ENCODE measurements at regions not wholly inside any gene's neighbourhood (a gene's known extent, or its start where the extent isn't known, plus 50 kb on each side); places are given as distances from the start of the nearest gene placed in this dataset.

GRCh38 chr3:66552846-66553245 lies 52.0 kb upstream of the LRIG1 start:
- H3K27me3 ChIP-seq (ENCODE audit: insufficient read depth, low read length): no peaks in the 10 kb centered on the region
- H3K79me2 ChIP-seq (ENCODE audit: insufficient read depth, low read length): no peaks in the 10 kb centered on the region
- no peaks in the 10 kb centered on the region for H4K20me1 ChIP-seq (ENCODE audit: insufficient read depth, low read length)
- H2AFZ ChIP-seq (ENCODE audit: low read length): no peak overlapping the region
- no peak overlapping the region for H3K27ac ChIP-seq (ENCODE audit: low read depth, low read length)
- no peak overlapping the region for H3K4me3 ChIP-seq (ENCODE audit: insufficient read depth, low read length)
- DNase-seq (ENCODE audit: insufficient read length, low spot score, missing footprints): no peak
- H3K4me2 ChIP-seq (ENCODE audit: insufficient read depth, low read length): no peak overlapping the region
- H3K4me1 ChIP-seq (ENCODE audit: insufficient read depth, low read length): no peaks in the 10 kb centered on the region
- no peaks in the 10 kb centered on the region for H3K36me3 ChIP-seq (ENCODE audit: insufficient read depth, low read length)
- H3K9me3 ChIP-seq (ENCODE audit: low read depth, low read length): no peaks in the 10 kb centered on the region
- no peak for TF ChIP-seq CTCF (IDR thresholded peaks at IDR 0.05; ENCODE audit: extremely low read depth, low read depth, low read length)

GRCh38 chr3:66553441-66554113 lies 52.8 kb upstream of the LRIG1 start:
- TF ChIP-seq CTCF (IDR thresholded peaks at IDR 0.05; ENCODE audit: extremely low read depth, low read depth, low read length): no peak
- Histone ChIP-seq H3K27ac (ENCODE audit: low read depth, low read length) (no peak overlapping the region), H3K4me3 (ENCODE audit: insufficient read depth, low read length) (no peak overlapping the region), H3K4me2 (ENCODE audit: insufficient read depth, low read length) (peak overlapping the region; percentile 13), H2AFZ (ENCODE audit: low read length) (no peak overlapping the region), H3K27me3 (ENCODE audit: insufficient read depth, low read length) (no peaks in the 10 kb centered on the region), H3K9me3 (ENCODE audit: low read depth, low read length) (no peaks in the 10 kb centered on the region), H3K4me1 (ENCODE audit: insufficient read depth, low read length) (no peaks in the 10 kb centered on the region), H3K79me2 (ENCODE audit: insufficient read depth, low read length) (no peaks in the 10 kb centered on the region), H4K20me1 (ENCODE audit: insufficient read depth, low read length) (no peaks in the 10 kb centered on the region), H3K36me3 (ENCODE audit: insufficient read depth, low read length) (no peaks in the 10 kb centered on the region)
- DNase-seq (ENCODE audit: insufficient read length, low spot score, missing footprints): no peak

GRCh38 chr3:66554178-66554577 lies 53.4 kb upstream of the LRIG1 start:
- no peaks in the 10 kb centered on the region for H3K79me2 ChIP-seq (ENCODE audit: insufficient read depth, low read length)
- H3K36me3 ChIP-seq (ENCODE audit: insufficient read depth, low read length): no peaks in the 10 kb centered on the region
- H3K4me2 ChIP-seq (ENCODE audit: insufficient read depth, low read length): peak overlapping the region; percentile 13
- no peak for TF ChIP-seq CTCF (IDR thresholded peaks at IDR 0.05; ENCODE audit: extremely low read depth, low read depth, low read length)
- no peak overlapping the region for H3K27ac ChIP-seq (ENCODE audit: low read depth, low read length)
- H4K20me1 ChIP-seq (ENCODE audit: insufficient read depth, low read length): no peaks in the 10 kb centered on the region
- no peaks in the 10 kb centered on the region for H3K4me1 ChIP-seq (ENCODE audit: insufficient read depth, low read length)
- H3K4me3 ChIP-seq (ENCODE audit: insufficient read depth, low read length): no peak overlapping the region
- H2AFZ ChIP-seq (ENCODE audit: low read length): no peak overlapping the region
- no peak for DNase-seq (ENCODE audit: insufficient read length, low spot score, missing footprints)
- no peaks in the 10 kb centered on the region for H3K27me3 ChIP-seq (ENCODE audit: insufficient read depth, low read length)
- no peaks in the 10 kb centered on the region for H3K9me3 ChIP-seq (ENCODE audit: low read depth, low read length)

GRCh38 chr3:66555214-66555844 lies 54.5 kb upstream of the LRIG1 start:
- DNase-seq (ENCODE audit: insufficient read length, low spot score, missing footprints): no peak
- Histone ChIP-seq H4K20me1 (ENCODE audit: insufficient read depth, low read length) (no peaks in the 10 kb centered on the region), H3K27ac (ENCODE audit: low read depth, low read length) (no peak overlapping the region), H3K9me3 (ENCODE audit: low read depth, low read length) (no peaks in the 10 kb centered on the region), H3K27me3 (ENCODE audit: insufficient read depth, low read length) (no peaks in the 10 kb centered on the region), H3K4me1 (ENCODE audit: insufficient read depth, low read length) (no peaks in the 10 kb centered on the region), H2AFZ (ENCODE audit: low read length) (no peak overlapping the region), H3K79me2 (ENCODE audit: insufficient read depth, low read length) (no peaks in the 10 kb centered on the region), H3K36me3 (ENCODE audit: insufficient read depth, low read length) (no peaks in the 10 kb centered on the region), H3K4me2 (ENCODE audit: insufficient read depth, low read length) (no peak overlapping the region), H3K4me3 (ENCODE audit: insufficient read depth, low read length) (no peak overlapping the region)
- no peak for TF ChIP-seq CTCF (IDR thresholded peaks at IDR 0.05; ENCODE audit: extremely low read depth, low read depth, low read length)
